K562 (cell line): ENCODE measurements at regions not wholly inside any gene's neighbourhood (a gene's known extent, or its start where the extent isn't known, plus 50 kb on each side); places are given as distances from the start of the nearest gene placed in this dataset.
A peak's percentile ranks its signal among the peaks of the same experiment; 100 is the strongest.

ENCODE experiments used
- ATF1 ChIP-seq, 2 experiments: fragments of 450-650 bp in 1 of 2; IDR thresholded peaks; 2 replicates each; pipeline ENCODE4 v1.6.1; 2016; ENCODE audit warnings: missing compliant biosample characterization in 1 of 2, missing genetic modification characterization in 1 of 2
- ATF3 ChIP-seq, 2 experiments: fragments of 450-650 bp in 1 of 2; sonication (generic) in 1 of 2; formaldehyde crosslinking in 1 of 2; IDR thresholded peaks in 1 of 2; conservative IDR thresholded peaks in 1 of 2; 2 replicates each; pipeline versions ENCODE4 v1.6.1 to v1.8.1; 2016 to 2023; ENCODE audit warnings: mild to moderate bottlenecking in 2 of 2, moderate library complexity in 2 of 2, inconsistent platforms in 1 of 2, missing genetic modification reagents in 1 of 2
- BDP1 ChIP-seq: IDR thresholded peaks from 3 replicates; pipeline ENCODE4 v1.6.1; 2011; ENCODE audit not compliant: insufficient read length, insufficient read depth
- HDAC8 ChIP-seq: fragments of 450-650 bp; IDR thresholded peaks from 2 replicates; pipeline ENCODE4 v1.6.1; 2016; ENCODE audit warnings: mild to moderate bottlenecking, missing genetic modification characterization, moderate library complexity, missing compliant biosample characterization
- HLTF ChIP-seq: fragments of 450-650 bp; IDR thresholded peaks from 2 replicates; pipeline ENCODE4 v1.6.1; 2016
- MAZ ChIP-seq, 2 experiments: fragments of 450-650 bp in 1 of 2; sonication (generic) in 1 of 2; formaldehyde crosslinking; IDR thresholded peaks in 1 of 2; conservative IDR thresholded peaks in 1 of 2; 2 replicates each; pipeline versions ENCODE4 v1.4.0 to v1.5.0; 2020; ENCODE audit warnings: mild to moderate bottlenecking in 1 of 2, missing genetic modification reagents in 1 of 2
- MTA1 ChIP-seq: fragments of 450-650 bp; IDR thresholded peaks from 2 replicates; pipeline ENCODE4 v1.6.1; 2017; ENCODE audit warnings: borderline replicate concordance
- MYC ChIP-seq, 2 experiments: fragments of 250-450 bp in 1 of 2; sonication (Bioruptor Pico) in 1 of 2; IDR thresholded peaks; 2 replicates each; pipeline versions ENCODE4 v1.5.1 to v1.6.1; 2012 to 2021; ENCODE audit warnings: low read depth in 2 of 2, borderline replicate concordance in 1 of 2, improper control_type of control experiment in 1 of 2, low read length in 1 of 2, mild to moderate bottlenecking in 1 of 2, moderate library complexity in 1 of 2
- NR3C1 ChIP-seq: sonication (generic); formaldehyde crosslinking; IDR thresholded peaks from 2 replicates; pipeline ENCODE4 v1.8.1; 2022; ENCODE audit warnings: missing genetic modification reagents
- PHF20 ChIP-seq: fragments of 450-650 bp; IDR thresholded peaks from 2 replicates; pipeline ENCODE4 v1.6.1; 2018; ENCODE audit not compliant: partially characterized antibody
- RBM34 ChIP-seq: fragments of 200-400 bp; formaldehyde crosslinking; IDR thresholded peaks from 2 replicates; pipeline ENCODE4 v1.6.1; 2018; ENCODE audit warnings: low read length, borderline replicate concordance; ENCODE audit not compliant: insufficient read depth
- TAL1 ChIP-seq: fragments of 450-650 bp; IDR thresholded peaks from 2 replicates; pipeline ENCODE4 v1.6.1; 2016; ENCODE audit warnings: mild to moderate bottlenecking
- TBL1XR1 ChIP-seq, 2 experiments: IDR thresholded peaks; 2 replicates each; pipeline ENCODE4 v1.6.1; 2012; ENCODE audit warnings: improper control_type of control experiment in 2 of 2, low read length in 2 of 2, mild to moderate bottlenecking in 1 of 2
- ZNF239 ChIP-seq: fragments of 250-450 bp; sonication (Bioruptor Pico); IDR thresholded peaks from 2 replicates; pipeline ENCODE4 v1.4.0; 2020; ENCODE audit warnings: mild to moderate bottlenecking
- ZNF766 ChIP-seq: fragments of 200-800 bp; sonication (Bioruptor generic); conservative IDR thresholded peaks from 2 replicates; pipeline ENCODE4 v1.6.1; 2016; ENCODE audit warnings: missing genetic modification characterization, missing compliant biosample characterization
- TF ChIP-seq, protein P1 (sequence below): fragments of 200-800 bp; sonication (Bioruptor generic); IDR thresholded peaks from 2 replicates; pipeline ENCODE4 v1.6.1; 2016; ENCODE audit warnings: missing genetic modification characterization, missing compliant biosample characterization
- TF ChIP-seq, protein P2 (sequence below): fragments of 450-650 bp; IDR thresholded peaks from 2 replicates; pipeline ENCODE4 v1.6.1; 2016; ENCODE audit warnings: mild to moderate bottlenecking
- TF ChIP-seq, protein P3 (sequence below): fragments of 250-450 bp; sonication (Bioruptor Pico); IDR thresholded peaks from 2 replicates; pipeline ENCODE4 v1.4.0; 2020; ENCODE audit warnings: borderline replicate concordance

- TF ChIP-seq, protein P1, sequence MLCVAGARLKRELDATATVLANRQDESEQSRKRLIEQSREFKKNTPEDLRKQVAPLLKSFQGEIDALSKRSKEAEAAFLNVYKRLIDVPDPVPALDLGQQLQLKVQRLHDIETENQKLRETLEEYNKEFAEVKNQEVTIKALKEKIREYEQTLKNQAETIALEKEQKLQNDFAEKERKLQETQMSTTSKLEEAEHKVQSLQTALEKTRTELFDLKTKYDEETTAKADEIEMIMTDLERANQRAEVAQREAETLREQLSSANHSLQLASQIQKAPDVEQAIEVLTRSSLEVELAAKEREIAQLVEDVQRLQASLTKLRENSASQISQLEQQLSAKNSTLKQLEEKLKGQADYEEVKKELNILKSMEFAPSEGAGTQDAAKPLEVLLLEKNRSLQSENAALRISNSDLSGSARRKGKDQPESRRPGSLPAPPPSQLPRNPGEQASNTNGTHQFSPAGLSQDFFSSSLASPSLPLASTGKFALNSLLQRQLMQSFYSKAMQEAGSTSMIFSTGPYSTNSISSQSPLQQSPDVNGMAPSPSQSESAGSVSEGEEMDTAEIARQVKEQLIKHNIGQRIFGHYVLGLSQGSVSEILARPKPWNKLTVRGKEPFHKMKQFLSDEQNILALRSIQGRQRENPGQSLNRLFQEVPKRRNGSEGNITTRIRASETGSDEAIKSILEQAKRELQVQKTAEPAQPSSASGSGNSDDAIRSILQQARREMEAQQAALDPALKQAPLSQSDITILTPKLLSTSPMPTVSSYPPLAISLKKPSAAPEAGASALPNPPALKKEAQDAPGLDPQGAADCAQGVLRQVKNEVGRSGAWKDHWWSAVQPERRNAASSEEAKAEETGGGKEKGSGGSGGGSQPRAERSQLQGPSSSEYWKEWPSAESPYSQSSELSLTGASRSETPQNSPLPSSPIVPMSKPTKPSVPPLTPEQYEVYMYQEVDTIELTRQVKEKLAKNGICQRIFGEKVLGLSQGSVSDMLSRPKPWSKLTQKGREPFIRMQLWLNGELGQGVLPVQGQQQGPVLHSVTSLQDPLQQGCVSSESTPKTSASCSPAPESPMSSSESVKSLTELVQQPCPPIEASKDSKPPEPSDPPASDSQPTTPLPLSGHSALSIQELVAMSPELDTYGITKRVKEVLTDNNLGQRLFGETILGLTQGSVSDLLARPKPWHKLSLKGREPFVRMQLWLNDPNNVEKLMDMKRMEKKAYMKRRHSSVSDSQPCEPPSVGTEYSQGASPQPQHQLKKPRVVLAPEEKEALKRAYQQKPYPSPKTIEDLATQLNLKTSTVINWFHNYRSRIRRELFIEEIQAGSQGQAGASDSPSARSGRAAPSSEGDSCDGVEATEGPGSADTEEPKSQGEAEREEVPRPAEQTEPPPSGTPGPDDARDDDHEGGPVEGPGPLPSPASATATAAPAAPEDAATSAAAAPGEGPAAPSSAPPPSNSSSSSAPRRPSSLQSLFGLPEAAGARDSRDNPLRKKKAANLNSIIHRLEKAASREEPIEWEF (CRISPR knock-in tag): no peak
- TF ChIP-seq ATF1 (CRISPR knock-in tag; IDR thresholded peaks at IDR 0.05) (no peak), ATF1 (tag; IDR thresholded peaks at IDR 0.05) (peak; percentile 43; the same call in 1 of the 2 replicates), MYC (IDR thresholded peaks at IDR 0.05; ENCODE audit: low read depth, low read length) (peak; percentile 20), MYC (CRISPR knock-in tag; IDR thresholded peaks at IDR 0.05; ENCODE audit: borderline replicate concordance, low read depth) (no peak), TAL1 (peak; percentile 76), ZNF766 (CRISPR knock-in tag) (0 out of 2 replicates have a peak, but pooled peaks have one; percentile 15), PHF20 (no peak), MTA1 (no peak), MAZ (CRISPR knock-in tag; conservative IDR thresholded peaks at IDR 0.05 in 1 of 2, IDR thresholded peaks at IDR 0.05 in 1 of 2) (peak in 1 of 2 experiments; percentile 18; a peak in 2 of 4 replicates), ATF3 (IDR thresholded peaks at IDR 0.05) (0 out of 2 replicates have a peak, but pooled peaks have one; percentile 5), ATF3 (CRISPR knock-in tag; conservative IDR thresholded peaks at IDR 0.05) (no peak), HLTF (no peak), NR3C1 (CRISPR knock-in tag) (no peak), ZNF239 (no peak), HDAC8 (tag) (no peak), RBM34 (no peak), BDP1 (no peak), TBL1XR1 (IDR thresholded peaks at IDR 0.05; ENCODE audit: low read length in 2 of 2) (peak; percentile 64 to 79; a peak in 3 of 4 replicates)
- TF ChIP-seq, protein P2, sequence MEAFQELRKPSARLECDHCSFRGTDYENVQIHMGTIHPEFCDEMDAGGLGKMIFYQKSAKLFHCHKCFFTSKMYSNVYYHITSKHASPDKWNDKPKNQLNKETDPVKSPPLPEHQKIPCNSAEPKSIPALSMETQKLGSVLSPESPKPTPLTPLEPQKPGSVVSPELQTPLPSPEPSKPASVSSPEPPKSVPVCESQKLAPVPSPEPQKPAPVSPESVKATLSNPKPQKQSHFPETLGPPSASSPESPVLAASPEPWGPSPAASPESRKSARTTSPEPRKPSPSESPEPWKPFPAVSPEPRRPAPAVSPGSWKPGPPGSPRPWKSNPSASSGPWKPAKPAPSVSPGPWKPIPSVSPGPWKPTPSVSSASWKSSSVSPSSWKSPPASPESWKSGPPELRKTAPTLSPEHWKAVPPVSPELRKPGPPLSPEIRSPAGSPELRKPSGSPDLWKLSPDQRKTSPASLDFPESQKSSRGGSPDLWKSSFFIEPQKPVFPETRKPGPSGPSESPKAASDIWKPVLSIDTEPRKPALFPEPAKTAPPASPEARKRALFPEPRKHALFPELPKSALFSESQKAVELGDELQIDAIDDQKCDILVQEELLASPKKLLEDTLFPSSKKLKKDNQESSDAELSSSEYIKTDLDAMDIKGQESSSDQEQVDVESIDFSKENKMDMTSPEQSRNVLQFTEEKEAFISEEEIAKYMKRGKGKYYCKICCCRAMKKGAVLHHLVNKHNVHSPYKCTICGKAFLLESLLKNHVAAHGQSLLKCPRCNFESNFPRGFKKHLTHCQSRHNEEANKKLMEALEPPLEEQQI: peak; percentile 41; the same call in 1 of the 2 replicates
- TF ChIP-seq, protein P3, sequence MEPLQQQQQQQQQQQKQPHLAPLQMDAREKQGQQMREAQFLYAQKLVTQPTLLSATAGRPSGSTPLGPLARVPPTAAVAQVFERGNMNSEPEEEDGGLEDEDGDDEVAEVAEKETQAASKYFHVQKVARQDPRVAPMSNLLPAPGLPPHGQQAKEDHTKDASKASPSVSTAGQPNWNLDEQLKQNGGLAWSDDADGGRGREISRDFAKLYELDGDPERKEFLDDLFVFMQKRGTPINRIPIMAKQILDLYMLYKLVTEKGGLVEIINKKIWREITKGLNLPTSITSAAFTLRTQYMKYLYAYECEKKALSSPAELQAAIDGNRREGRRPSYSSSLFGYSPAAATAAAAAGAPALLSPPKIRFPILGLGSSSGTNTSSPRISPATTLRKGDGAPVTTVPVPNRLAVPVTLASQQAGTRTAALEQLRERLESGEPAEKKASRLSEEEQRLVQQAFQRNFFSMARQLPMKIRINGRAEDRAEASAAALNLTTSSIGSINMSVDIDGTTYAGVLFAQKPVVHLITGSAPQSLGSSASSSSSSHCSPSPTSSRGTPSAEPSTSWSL (CRISPR knock-in tag): no peak
Measured at GRCh38 chr5:36739751-36740221, 133.4 kb downstream of the SLC1A3 start (continued).
